GM12878 (cell line): ENCODE measurements at regions not wholly inside any gene's neighbourhood (a gene's known extent, or its start where the extent isn't known, plus 50 kb on each side); places are given as distances from the start of the nearest gene placed in this dataset.

Experiments used
- CHD2 ChIP-seq: IDR thresholded peaks from 2 replicates; pipeline ENCODE4 v1.6.1; 2011; ENCODE audit warnings: low read depth, low read length, improper control_type of control experiment, borderline replicate concordance
- EGR1 ChIP-seq, 2 experiments: IDR thresholded peaks; 1 replicate in 1 of 2; 2 replicates in 1 of 2; pipeline ENCODE4 v1.6.1; 2011 to 2012; ENCODE audit warnings: low read depth in 2 of 2, low read length in 2 of 2, borderline replicate concordance in 1 of 2, mild to moderate bottlenecking in 1 of 2, moderate library complexity in 1 of 2
- NFXL1 ChIP-seq: fragments of 450-650 bp; IDR thresholded peaks from 2 replicates; pipeline ENCODE4 v1.6.1; 2017; ENCODE audit warnings: antibody characterized with exemption, mild to moderate bottlenecking, borderline replicate concordance
- PML ChIP-seq: IDR thresholded peaks from 2 replicates; pipeline ENCODE4 v1.6.1; 2012; ENCODE audit warnings: low read length, inconsistent platforms
- SMC3 ChIP-seq: IDR thresholded peaks from 2 replicates; pipeline ENCODE4 v1.6.1; 2011; ENCODE audit warnings: low read length, improper control_type of control experiment, borderline replicate concordance

DNA sequence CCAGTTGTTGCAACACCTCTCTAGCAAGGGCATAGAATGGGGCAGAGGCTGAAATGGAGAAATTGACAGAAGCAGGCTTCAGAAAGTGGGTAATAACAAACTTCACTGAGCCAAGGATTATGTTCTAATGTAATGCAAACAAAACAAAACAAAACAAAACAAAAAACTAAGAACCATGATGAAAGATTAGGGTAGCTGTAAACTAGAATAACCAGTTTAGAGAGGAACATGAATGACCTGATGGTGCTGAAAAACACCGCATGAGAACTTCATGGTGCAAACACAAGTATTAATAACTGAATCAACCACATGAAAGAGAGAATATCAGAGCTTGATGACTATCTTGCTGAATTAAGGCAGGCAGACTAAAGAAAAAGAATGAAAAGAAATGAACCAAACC lies 1707.7 kb downstream of the BRINP3 start:
- no peak for TF ChIP-seq NFXL1
- no peak for TF ChIP-seq CHD2
- no peak for TF ChIP-seq PML
- no peak for TF ChIP-seq EGR1 (IDR thresholded peaks at IDR 0.05; ENCODE audit: borderline replicate concordance in 1 of 2, low read depth in 2 of 2, low read length in 2 of 2)
- no peak for TF ChIP-seq SMC3
